ENCODE measurements at regions not wholly inside any gene's neighbourhood (a gene's known extent, or its start where the extent isn't known, plus 50 kb on each side); places are given as distances from the start of the nearest gene placed in this dataset.

- no peak overlapping the region for H3K27ac ChIP-seq
- intact Hi-C loops (cut with DNase I), result loop anchor here (5.0 to 10.0 kb wide), 4 partner anchors 318 to 548 kb away; no protein-coding TSS in a partner anchor
Measured at GRCh38 chr3:159266779-159267178, 464.9 kb downstream of the MFSD1 start.

GRCh38 chr3:159271799-159272512 is 470.1 kb downstream of the MFSD1 start:
- DNase-seq, result no peak
- no peaks in the 10 kb centered on the region for H3K4me1 ChIP-seq (replicated peaks in 1 of 2)
- H3K27me3 ChIP-seq, result peaks cover 3% of the 10 kb centered on the region
- H3K36me3 ChIP-seq (replicated peaks in 1 of 2), result no peaks in the 10 kb centered on the region
- intact Hi-C loops (cut with DNase I), result no loop called here
- H3K9me3 ChIP-seq (replicated peaks in 1 of 3), result no peaks in the 10 kb centered on the region
- H3K4me3 ChIP-seq, result no peak overlapping the region
- H3K27ac ChIP-seq, result no peak overlapping the region
- no peak for TF ChIP-seq POLR2A (IDR thresholded peaks at IDR 0.05)
- no peak for TF ChIP-seq CTCF (IDR thresholded peaks at IDR 0.05)
- WGBS, 4 donors, result 87 to 92% (median 88%) methylated on average over 2 of the region's 2 CpGs

More at GRCh38 chr3:159266779-159267178, 464.9 kb downstream of the MFSD1 start:
- no peaks in the 10 kb centered on the region for H3K4me1 ChIP-seq (replicated peaks in 1 of 2)
- no peaks in the 10 kb centered on the region for H3K9me3 ChIP-seq (replicated peaks in 1 of 3)
- TF ChIP-seq CTCF (IDR thresholded peaks at IDR 0.05) (peak in 1 of 6 experiments; percentile 31), POLR2A (IDR thresholded peaks at IDR 0.05) (no peak)
- no peak overlapping the region for H3K4me3 ChIP-seq
- peak in 2 of 7 donors; percentile 4 to 26 for DNase-seq
- H3K36me3 ChIP-seq (replicated peaks in 1 of 2), result no peaks in the 10 kb centered on the region
- 72 to 76% (median 74%) methylated on average over 6 of the region's 6 CpGs for WGBS, 4 donors
- H3K27me3 ChIP-seq, result peaks cover 3% of the 10 kb centered on the region

- 48 to 62% (median 54%) methylated on average over 5 of the region's 5 CpGs for WGBS, 4 donors
- no peak for DNase-seq
- Histone ChIP-seq H3K36me3 (replicated peaks in 1 of 2) (no peaks in the 10 kb centered on the region), H3K9me3 (replicated peaks in 1 of 3) (no peaks in the 10 kb centered on the region), H3K27me3 (no peaks in the 10 kb centered on the region), H3K27ac (no peak overlapping the region), H3K4me3 (no peak overlapping the region), H3K4me1 (replicated peaks in 1 of 2) (no peaks in the 10 kb centered on the region)
- intact Hi-C loops (cut with DNase I), result no loop called here
- TF ChIP-seq POLR2A (IDR thresholded peaks at IDR 0.05) (no peak), CTCF (IDR thresholded peaks at IDR 0.05) (no peak)
Measured at GRCh38 chr3:159273070-159273469, 471.2 kb downstream of the MFSD1 start.

GRCh38 chr3:159273608-159274007 is 471.8 kb downstream of the MFSD1 start:
- Histone ChIP-seq H3K4me1 (replicated peaks in 1 of 2) (no peaks in the 10 kb centered on the region), H3K27ac (no peak overlapping the region), H3K36me3 (replicated peaks in 1 of 2) (no peaks in the 10 kb centered on the region), H3K4me3 (no peak overlapping the region), H3K9me3 (replicated peaks in 1 of 3) (no peaks in the 10 kb centered on the region), H3K27me3 (no peaks in the 10 kb centered on the region)
- peak in 6 of 7 donors; percentile 22 to 49 (median 38) for DNase-seq
- WGBS, 4 donors, result 9 to 14% (median 10%) methylated on average over 6 of the region's 6 CpGs
- intact Hi-C loops (cut with DNase I), result no loop called here
- no peak for TF ChIP-seq CTCF (IDR thresholded peaks at IDR 0.05)
- TF ChIP-seq POLR2A (IDR thresholded peaks at IDR 0.05), result no peak

Measured in adrenal gland (tissue), 9 donors.